ENCODE measurements at regions not wholly inside any gene's neighbourhood (a gene's known extent, or its start where the extent isn't known, plus 50 kb on each side); places are given as distances from the start of the nearest gene placed in this dataset.

DNA sequence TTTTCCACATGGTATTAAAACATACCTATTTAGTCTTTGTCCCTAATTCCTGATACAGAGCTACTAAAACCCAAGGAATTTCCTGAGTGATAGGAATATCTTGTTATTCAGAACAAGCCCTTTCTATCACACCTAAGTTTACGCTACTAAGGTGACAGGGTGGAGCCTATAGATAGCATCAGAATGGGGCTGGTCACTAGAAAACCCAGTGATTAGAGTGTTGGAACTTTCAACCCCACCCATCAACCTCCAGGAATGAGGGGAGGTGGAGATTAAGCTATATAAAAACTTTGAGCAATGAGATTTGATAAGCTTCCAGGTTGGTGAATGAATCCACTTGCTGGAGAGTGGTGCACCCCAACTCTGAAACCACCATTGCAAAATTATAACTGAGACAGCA is 62.1 kb upstream of the RNU6-1 start:
- DNase-seq = no peak
- H3K36me3 ChIP-seq = no peaks in the 10 kb centered on the region
- no peaks in the 10 kb centered on the region for H3K27me3 ChIP-seq
- intact Hi-C loops (cut with DNase I) = no loop called here
- WGBS, 2 donors = 12 to 76% methylated on average over 1 of the region's 1 CpG
- H3K27ac ChIP-seq = no peak overlapping the region
- no peak overlapping the region for H3K4me3 ChIP-seq
- peaks cover 0 to 10% (median 0%) of the 10 kb centered on the region in 4 donors for H3K4me1 ChIP-seq
- H3K9me3 ChIP-seq = no peaks in the 10 kb centered on the region
- no peak for TF ChIP-seq POLR2A (IDR thresholded peaks at IDR 0.05)
- TF ChIP-seq, protein P1, sequence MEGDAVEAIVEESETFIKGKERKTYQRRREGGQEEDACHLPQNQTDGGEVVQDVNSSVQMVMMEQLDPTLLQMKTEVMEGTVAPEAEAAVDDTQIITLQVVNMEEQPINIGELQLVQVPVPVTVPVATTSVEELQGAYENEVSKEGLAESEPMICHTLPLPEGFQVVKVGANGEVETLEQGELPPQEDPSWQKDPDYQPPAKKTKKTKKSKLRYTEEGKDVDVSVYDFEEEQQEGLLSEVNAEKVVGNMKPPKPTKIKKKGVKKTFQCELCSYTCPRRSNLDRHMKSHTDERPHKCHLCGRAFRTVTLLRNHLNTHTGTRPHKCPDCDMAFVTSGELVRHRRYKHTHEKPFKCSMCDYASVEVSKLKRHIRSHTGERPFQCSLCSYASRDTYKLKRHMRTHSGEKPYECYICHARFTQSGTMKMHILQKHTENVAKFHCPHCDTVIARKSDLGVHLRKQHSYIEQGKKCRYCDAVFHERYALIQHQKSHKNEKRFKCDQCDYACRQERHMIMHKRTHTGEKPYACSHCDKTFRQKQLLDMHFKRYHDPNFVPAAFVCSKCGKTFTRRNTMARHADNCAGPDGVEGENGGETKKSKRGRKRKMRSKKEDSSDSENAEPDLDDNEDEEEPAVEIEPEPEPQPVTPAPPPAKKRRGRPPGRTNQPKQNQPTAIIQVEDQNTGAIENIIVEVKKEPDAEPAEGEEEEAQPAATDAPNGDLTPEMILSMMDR (IDR thresholded peaks at IDR 0.05) = no peak
- TF ChIP-seq EP300 (IDR thresholded peaks at IDR 0.05) = no peak
- TF ChIP-seq POLR2AphosphoS5 (IDR thresholded peaks at IDR 0.05) = no peak

DNA sequence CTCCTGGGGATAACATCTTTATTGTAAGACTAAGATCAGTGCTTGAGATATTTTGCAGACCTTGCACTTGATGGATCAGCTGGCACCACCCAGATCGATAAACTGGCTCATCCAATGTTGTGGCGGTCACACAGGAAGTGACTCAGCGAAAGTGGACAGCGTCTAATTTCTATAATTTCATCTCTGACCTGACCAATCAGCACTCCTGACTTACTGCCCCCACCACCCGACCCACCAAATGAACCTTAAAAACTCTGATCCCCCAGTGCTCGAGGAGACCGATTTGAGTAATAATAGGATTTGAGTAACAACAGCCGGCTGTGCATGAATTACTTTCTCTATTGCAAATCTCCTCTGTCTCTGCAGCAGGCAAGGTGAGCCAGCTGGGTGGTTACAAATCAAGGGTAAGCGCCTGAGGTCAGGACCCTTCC is 62.7 kb upstream of the RNU6-1 start:
- H3K36me3 ChIP-seq = no peaks in the 10 kb centered on the region
- no peak for TF ChIP-seq POLR2A (IDR thresholded peaks at IDR 0.05)
- intact Hi-C loops (cut with DNase I) = no loop called here
- H3K4me1 ChIP-seq = peaks cover 0 to 5% (median 0%) of the 10 kb centered on the region in 4 donors
- H3K27me3 ChIP-seq = no peaks in the 10 kb centered on the region
- 86 to 95% methylated on average over 9 of the region's 9 CpGs for WGBS, 2 donors
- H3K4me3 ChIP-seq = no peak overlapping the region
- no peak for DNase-seq
- H3K9me3 ChIP-seq = no peaks in the 10 kb centered on the region
- no peak overlapping the region for H3K27ac ChIP-seq

DNA sequence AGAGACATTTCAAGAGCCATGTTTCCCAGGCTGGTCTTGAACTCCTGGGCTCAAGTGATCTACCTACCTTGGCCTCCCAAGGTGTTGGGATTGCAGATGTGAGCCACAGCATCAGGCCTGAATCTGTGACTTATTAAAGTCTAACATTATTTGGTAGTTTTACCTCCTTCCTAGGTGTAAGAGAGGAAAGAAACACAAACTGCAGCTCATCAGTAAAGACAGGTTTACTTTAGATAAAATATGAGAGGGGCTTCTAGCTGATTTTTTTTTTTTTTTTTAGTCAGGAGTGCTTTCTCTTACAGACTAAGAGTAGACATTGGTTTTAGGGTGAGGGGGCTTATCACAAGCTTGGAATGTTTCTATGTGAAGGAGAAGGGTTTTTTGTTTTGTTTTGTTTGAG is 63.9 kb upstream of the RNU6-1 start:
- Histone ChIP-seq H3K27me3 (no peaks in the 10 kb centered on the region), H3K4me3 (no peak overlapping the region), H3K36me3 (no peaks in the 10 kb centered on the region), H3K27ac (no peak overlapping the region), H3K4me1 (no peaks in the 10 kb centered on the region), H3K9me3 (no peaks in the 10 kb centered on the region)
- no peak for DNase-seq
- TF ChIP-seq POLR2AphosphoS5 (IDR thresholded peaks at IDR 0.05) (no peak), POLR2A (IDR thresholded peaks at IDR 0.05) (no peak)
- TF ChIP-seq, protein P1 (IDR thresholded peaks at IDR 0.05) = no peak
- intact Hi-C loops (cut with DNase I) = no loop called here

DNA sequence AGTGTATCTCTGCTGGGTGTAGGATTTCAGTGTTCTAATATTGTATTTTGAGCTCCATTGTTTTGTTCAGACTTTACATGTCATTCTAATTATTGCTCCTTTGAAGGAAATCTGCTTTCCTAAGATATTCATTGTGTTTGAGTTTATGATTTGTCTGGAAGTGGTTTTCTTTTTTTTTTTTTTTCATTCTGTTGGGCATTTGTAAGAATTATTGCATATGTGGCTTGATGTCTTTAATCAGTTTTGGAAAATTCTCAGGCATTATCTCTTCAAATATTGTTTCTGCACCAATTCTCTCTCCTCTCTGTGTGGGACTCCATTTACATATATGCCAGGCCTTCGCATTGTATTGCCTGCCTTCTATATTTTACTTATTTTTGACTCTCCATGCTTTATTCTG is 65.8 kb upstream of the RNU6-1 start:
- Histone ChIP-seq H3K27me3 (no peaks in the 10 kb centered on the region), H3K9me3 (peaks cover 0 to 3% (median 0%) of the 10 kb centered on the region in 4 donors), H3K36me3 (no peaks in the 10 kb centered on the region), H3K4me1 (no peaks in the 10 kb centered on the region), H3K4me3 (no peak overlapping the region), H3K27ac (no peak overlapping the region)
- intact Hi-C loops (cut with DNase I) = no loop called here
- TF ChIP-seq POLR2AphosphoS5 (IDR thresholded peaks at IDR 0.05) = no peak
- 94 to 98% methylated on average over 1 of the region's 1 CpG for WGBS, 2 donors
- DNase-seq = no peak

DNA sequence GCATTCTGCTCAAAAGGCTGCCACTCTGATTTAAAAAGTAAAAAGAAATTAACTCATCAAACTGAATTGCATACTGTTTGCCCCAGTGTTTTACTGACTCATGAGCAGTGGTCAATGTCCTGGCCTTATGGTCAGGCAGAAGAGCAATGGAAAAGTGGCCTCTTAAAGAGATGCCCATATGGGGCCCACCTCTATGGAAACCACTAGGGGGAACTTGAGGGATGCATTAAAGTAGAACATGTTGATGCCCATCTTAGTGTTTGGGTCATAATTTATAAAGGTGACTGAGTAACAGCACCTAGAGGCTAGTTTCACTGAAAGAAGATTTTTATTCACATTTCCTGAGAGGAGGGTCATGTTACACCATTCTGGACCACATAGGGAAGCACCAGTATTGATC is 66.5 kb upstream of the RNU6-1 start:
- H3K4me3 ChIP-seq = no peak overlapping the region
- TF ChIP-seq POLR2AphosphoS5 (IDR thresholded peaks at IDR 0.05) (no peak), EP300 (IDR thresholded peaks at IDR 0.05) (no peak), POLR2A (IDR thresholded peaks at IDR 0.05) (no peak)
- TF ChIP-seq, protein P1 (IDR thresholded peaks at IDR 0.05) = no peak
- intact Hi-C loops (cut with DNase I) = no loop called here

DNA sequence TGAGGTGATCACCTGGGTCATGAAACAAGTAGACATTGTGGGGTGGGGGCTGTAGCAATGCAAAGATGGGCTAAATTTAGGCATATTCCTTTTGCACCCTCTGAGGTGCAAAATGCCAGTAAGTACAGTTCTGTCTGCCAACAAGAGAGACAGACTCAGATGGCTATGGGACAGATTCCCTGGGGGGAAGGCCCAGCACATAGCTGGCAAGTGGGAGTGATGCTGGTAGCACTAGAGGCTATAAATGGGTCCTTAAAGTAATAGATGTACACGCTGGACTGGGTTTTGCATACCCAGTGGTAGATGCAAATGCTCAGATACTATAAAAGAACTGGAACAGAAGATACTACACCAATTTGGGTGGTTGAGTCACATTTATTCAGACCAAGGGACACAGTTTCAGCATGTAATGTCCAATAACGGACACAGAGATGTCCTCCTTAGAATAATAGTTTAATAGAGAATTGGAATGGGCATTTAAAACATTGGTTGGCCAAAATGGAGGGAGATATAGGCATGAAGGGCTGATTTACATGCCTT is 67.4 kb upstream of the RNU6-1 start:
- no peak for TF ChIP-seq POLR2AphosphoS5 (IDR thresholded peaks at IDR 0.05)
- TF ChIP-seq EP300 (IDR thresholded peaks at IDR 0.05) = no peak
- no peak for TF ChIP-seq POLR2A (IDR thresholded peaks at IDR 0.05)
- TF ChIP-seq, protein P1 (IDR thresholded peaks at IDR 0.05) = no peak
- no peak overlapping the region for H3K4me3 ChIP-seq
- H3K4me1 ChIP-seq = peaks cover 0 to 15% (median 6%) of the 10 kb centered on the region in 4 donors
- no peaks in the 10 kb centered on the region for H3K27me3 ChIP-seq
- no peaks in the 10 kb centered on the region for H3K36me3 ChIP-seq
- DNase-seq = no peak
- no peak overlapping the region for H3K27ac ChIP-seq
- H3K9me3 ChIP-seq = peaks cover 0 to 3% (median 0%) of the 10 kb centered on the region in 4 donors
- intact Hi-C loops (cut with DNase I) = no loop called here
- WGBS, 2 donors = 90 to 94% methylated on average over 2 of the region's 2 CpGs

More for the DNA sequence above, 66.5 kb upstream of the RNU6-1 start:
- no peak overlapping the region for H3K27ac ChIP-seq
- DNase-seq = no peak
- no peaks in the 10 kb centered on the region for H3K36me3 ChIP-seq
- peaks cover 0 to 3% (median 0%) of the 10 kb centered on the region in 4 donors for H3K9me3 ChIP-seq
- no peaks in the 10 kb centered on the region for H3K27me3 ChIP-seq
- peaks cover 0 to 6% (median 1%) of the 10 kb centered on the region in 4 donors for H3K4me1 ChIP-seq
